ENCODE measurements at regions not wholly inside any gene's neighbourhood (a gene's known extent, or its start where the extent isn't known, plus 50 kb on each side); places are given as distances from the start of the nearest gene placed in this dataset.
"Not testable (repeated sequence)": the region's sequence is repeated elsewhere in the genome, so short reads cannot be mapped to it uniquely, and the experiment has no call there.

DNA sequence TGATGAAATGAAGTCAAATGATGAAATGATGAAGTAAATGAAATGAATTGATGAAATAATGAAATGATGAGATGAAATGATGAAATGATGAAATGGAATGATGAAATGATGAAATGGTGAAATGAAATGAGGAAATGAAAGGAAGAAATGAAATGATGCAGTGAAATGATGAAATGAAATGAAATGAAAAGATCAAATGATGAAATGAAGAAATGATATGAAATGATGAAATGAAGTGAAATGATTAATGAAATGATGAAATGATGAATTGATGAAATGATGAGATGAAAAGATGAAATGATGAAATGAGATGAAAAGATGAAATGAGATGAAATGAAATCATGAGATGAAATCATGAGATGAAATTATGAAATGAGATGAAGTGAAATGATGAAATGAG is 139.2 kb upstream of the ERV3-1 start:
- DNase-seq (ENCODE audit: low read depth) = not testable (repeated sequence)

GRCh38 chr7:65145008-65145407 is 138.5 kb upstream of the ERV3-1 start:
- not testable (repeated sequence) for DNase-seq (ENCODE audit: low read depth)

DNA sequence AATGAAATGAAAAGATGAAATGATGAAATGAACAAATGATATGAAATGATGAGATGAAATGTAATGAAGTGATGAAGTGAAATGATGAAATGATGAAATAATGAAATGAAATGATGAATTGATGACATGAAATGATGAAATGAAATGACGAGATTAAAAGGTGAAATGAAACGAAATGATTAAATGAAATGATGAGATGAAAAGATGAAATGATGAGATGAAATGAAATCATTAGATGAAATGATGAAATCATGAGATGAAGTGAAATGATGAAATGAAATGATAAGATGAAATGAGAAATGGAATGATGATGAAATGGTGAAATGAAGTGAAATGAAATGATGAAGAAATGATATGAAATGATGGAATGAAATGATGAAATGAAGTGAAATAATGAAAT is 138.1 kb upstream of the ERV3-1 start:
- not testable (repeated sequence) for DNase-seq (ENCODE audit: low read depth)

- not testable (repeated sequence) for DNase-seq (ENCODE audit: low read depth)
Measured at GRCh38 chr7:65144119-65144518, 137.6 kb upstream of the ERV3-1 start.

DNA sequence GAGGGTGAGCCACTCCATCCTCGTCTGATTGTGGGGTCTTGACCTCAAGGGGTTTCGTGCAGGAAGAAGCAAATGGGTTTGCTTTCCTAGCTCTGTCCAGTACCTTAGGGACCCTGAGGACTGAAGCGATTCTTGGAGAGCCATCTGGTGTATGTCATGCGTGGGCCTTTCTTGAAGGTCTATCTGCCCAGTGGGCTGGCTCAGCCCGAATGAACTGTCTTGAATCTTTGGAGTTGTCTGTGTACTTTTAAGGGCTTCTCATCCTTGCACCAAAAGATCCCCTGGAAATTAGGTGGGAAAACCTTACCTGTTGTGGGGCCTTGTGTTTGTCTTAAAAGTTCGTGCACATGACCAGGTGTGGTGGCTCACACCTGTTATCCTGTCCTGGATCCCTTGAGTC is 135.4 kb upstream of the ERV3-1 start:
- DNase-seq (ENCODE audit: low read depth) = not testable (repeated sequence)

GRCh38 chr7:65141405-65141778 is 134.9 kb upstream of the ERV3-1 start:
- not testable (repeated sequence) for DNase-seq (ENCODE audit: low read depth)

GRCh38 chr7:65140543-65141404 is 134.3 kb upstream of the ERV3-1 start:
- not testable (repeated sequence) for DNase-seq (ENCODE audit: low read depth)

DNA sequence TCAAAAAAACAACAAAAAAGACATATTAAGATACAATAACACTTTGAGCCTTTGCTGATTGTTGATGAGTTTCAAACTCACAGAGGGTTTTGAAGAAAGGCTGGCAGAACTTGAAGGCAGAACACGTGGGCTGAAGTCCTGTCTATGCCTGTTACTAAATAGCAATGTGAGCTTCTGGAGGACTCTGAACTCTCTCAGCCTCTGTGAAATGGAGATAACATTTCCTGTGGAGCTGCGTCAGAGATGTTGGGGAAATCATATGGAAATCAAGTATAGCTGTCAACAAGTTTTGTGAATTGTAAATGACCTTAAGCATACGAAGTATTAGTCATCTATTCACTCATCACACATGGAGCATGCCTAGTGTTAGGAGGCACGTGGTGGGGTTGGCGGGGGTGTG is 130.4 kb upstream of the ERV3-1 start:
- DNase-seq (ENCODE audit: low read depth) = not testable (repeated sequence)

GRCh38 chr7:65133087-65133486 is 126.6 kb upstream of the ERV3-1 start:
- not testable (repeated sequence) for DNase-seq (ENCODE audit: low read depth)

GRCh38 chr7:65132256-65132655 is 125.8 kb upstream of the ERV3-1 start:
- not testable (repeated sequence) for DNase-seq (ENCODE audit: low read depth)

GRCh38 chr7:65127364-65127763 is 120.9 kb upstream of the ERV3-1 start:
- DNase-seq (ENCODE audit: low read depth) = not testable (repeated sequence)

DNA sequence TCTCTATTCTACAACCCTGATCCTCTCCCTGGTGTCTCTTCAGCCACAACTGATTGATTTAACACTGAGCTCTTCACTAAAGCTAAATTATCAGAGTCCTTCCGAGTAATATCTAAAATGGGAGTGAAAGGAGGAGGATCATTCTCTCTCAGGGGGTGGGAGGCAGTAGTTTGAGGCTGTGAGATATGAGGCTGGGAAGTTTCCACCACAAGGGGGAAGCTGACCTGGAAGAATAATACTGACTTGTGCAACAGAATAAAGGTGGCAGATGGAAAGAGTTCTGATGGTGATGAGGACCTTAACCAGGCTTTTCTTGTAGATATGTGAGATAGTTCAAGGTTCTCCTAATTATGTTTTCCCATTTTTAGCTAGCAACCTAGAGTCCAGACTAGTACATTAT is 118.1 kb upstream of the ERV3-1 start:
- not testable (repeated sequence) for DNase-seq (ENCODE audit: low read depth)

GRCh38 chr7:65105650-65106203 is 99.2 kb upstream of the ERV3-1 start:
- not testable (repeated sequence) for DNase-seq (ENCODE audit: low read depth)

GRCh38 chr7:65100499-65100898 is 94.0 kb upstream of the ERV3-1 start:
- not testable (repeated sequence) for DNase-seq (ENCODE audit: low read depth)

GRCh38 chr7:65081669-65082055 is 75.2 kb upstream of the ERV3-1 start:
- DNase-seq (ENCODE audit: low read depth) = not testable (repeated sequence)

GRCh38 chr7:65080799-65081668 is 74.5 kb upstream of the ERV3-1 start:
- peak; percentile 73 for DNase-seq (ENCODE audit: low read depth)

DNA sequence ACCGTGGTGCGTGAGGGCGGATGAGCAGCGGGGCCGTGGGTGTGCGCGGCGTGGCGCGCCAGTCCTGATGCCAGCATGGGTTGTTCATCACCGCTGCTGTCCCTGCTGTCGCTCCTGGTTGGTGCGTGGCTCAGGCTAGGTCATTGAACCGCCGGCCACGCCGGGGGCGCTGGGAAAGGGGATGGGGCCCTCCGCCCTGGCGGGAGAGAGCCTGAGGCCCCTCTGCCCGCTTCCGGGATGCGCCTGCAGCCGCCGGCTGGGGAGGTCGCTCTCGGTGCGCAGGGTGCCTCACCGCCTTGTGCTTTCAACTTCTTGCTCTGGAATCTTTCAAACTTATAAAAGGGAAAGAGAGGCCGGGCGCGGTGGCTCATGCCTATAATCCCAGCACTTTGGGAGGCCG is 68.5 kb upstream of the ERV3-1 start:
- DNase-seq (ENCODE audit: low read depth) = not testable (repeated sequence)

GRCh38 chr7:65073160-65073559 is 66.7 kb upstream of the ERV3-1 start:
- DNase-seq (ENCODE audit: low read depth) = not testable (repeated sequence)

GRCh38 chr7:65071854-65072431 is 65.5 kb upstream of the ERV3-1 start:
- DNase-seq (ENCODE audit: low read depth) = not testable (repeated sequence)

- not testable (repeated sequence) for DNase-seq (ENCODE audit: low read depth)
Measured at GRCh38 chr7:65069476-65069875, 63.0 kb upstream of the ERV3-1 start.

DNA sequence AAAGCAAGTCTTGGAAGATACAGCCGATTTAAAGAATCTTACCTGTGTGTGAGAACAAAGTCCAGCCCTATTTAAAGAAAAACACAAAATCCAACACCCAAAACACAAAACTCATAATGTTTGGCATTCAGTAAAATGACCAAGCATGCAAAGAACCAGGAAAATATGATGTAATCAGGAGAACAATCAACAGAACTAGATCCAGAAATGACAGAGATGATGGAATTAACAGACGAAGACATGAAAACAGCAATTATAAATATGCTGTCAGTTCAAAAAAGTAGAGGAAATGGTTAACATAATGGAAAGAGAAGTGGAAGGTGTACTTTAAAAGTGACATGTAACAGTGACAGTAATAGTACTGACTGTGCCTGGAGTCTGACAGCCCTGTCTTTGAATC is 56.1 kb upstream of the ERV3-1 start:
- DNase-seq (ENCODE audit: low read depth) = not testable (repeated sequence)

DNA sequence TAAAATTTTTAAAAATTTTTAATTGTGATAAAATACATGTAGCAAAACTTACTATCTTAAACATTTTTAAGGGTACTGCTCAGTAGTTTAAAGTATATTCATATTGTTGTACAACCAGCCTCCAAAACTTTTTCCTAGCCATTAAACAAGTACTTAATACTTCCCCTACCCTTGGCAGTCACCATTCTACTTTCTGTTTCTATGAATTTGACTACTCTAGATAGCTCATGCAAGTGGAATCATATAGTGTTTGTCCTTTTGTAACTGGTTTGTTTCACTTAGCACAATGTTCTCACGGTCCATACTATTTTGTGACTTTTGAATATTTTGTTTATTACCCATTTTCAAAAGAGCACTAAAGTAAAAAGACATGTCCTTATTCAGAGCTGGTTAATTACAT is 52.8 kb upstream of the ERV3-1 start:
- not testable (repeated sequence) for DNase-seq (ENCODE audit: low read depth)

All from stimulated activated CD8-positive, alpha-beta memory T cell treated with anti-CD3 and anti-CD28 coated beads, Interleukin-12 subunit alpha, Interleukin-12 subunit beta, amount 100 ng/mL, for 1 hour (primary cell).